NCI-H510A (cell line): ENCODE measurements at regions not wholly inside any gene's neighbourhood (a gene's known extent, or its start where the extent isn't known, plus 50 kb on each side); places are given as distances from the start of the nearest gene placed in this dataset.

Source experiments
- DNase-seq: peaks from one replicate; lab custom pipeline; 2025; lab: John Stamatoyannopoulos, UW

GRCh38 chr5:96245140-96246091, 187.6 kb downstream of the PCSK1 start:
- DNase-seq = no peak

GRCh38 chr5:96244696-96245095, 188.4 kb downstream of the PCSK1 start:
- DNase-seq = no peak

- DNase-seq = no peak
These were observed 189.2 kb downstream of the PCSK1 start for GRCh38 chr5:96243862-96244261.

GRCh38 chr5:96243203-96243602, 189.8 kb downstream of the PCSK1 start:
- no peak for DNase-seq

- DNase-seq = no peak
These were observed 190.5 kb downstream of the PCSK1 start for GRCh38 chr5:96242571-96242970.

- no peak for DNase-seq
These were observed 196.2 kb downstream of the PCSK1 start for GRCh38 chr5:96236831-96237230.

- DNase-seq = no peak
These were observed 197.0 kb downstream of the PCSK1 start for GRCh38 chr5:96236051-96236450.

- no peak for DNase-seq
These were observed 197.8 kb downstream of the PCSK1 start for GRCh38 chr5:96235008-96235910.

DNA sequence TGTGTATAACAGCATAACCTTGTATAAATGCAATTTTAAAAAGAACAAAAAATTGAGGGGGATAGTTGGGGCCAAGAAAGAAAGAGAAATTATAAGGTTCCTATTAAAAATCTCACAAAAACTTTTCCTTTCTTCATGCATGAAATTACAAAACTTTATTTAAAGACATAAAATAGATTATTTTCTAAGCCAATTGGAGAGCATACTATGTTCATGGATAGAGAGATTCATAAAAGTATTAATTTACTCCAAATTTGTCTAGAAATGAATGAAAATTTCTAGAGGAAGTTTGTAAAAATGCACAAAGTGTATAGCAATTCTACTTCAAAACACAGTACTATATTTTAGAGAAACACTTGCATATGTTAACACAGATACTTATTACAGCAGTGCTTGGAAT, 200.4 kb downstream of the PCSK1 start:
- no peak for DNase-seq

DNA sequence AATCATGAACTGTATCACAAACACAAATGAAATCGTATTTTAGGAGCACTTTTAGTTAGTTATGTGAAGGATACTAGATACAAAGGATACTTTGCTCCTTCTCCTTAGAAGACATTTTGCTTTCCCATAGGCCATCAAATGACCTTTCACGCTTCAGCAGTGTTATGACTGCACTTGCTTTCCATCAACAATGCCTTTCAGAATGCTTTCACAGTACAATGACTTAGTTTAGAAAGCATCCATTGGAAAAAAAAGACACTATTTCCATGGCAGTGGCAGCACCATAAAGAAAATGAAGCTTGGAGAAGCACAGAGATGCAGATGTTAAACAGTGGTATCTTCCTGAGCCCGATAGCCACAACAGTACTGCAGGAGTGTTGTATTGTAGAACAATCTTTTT, 203.9 kb downstream of the PCSK1 start:
- no peak for DNase-seq

DNA sequence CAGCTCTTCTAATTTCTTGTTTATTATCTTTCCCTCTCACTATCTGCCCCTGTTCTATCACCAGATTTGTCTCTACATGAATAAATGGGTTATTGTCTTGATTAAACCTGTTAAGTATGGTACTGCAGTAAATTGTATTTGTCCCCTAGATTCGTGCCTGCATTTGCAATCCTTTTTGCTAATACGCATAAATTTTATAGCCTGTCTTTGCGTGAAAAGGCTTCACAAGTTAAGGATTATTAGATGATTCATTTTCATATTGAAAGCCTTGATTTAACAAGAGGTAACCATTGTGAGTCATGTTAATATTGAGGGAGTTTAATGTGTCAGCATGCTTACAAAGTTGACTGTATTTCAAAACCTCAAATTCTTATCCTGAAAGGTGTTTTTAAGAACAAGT, 204.6 kb downstream of the PCSK1 start:
- no peak for DNase-seq

- DNase-seq = no peak
These were observed 205.1 kb downstream of the PCSK1 start for GRCh38 chr5:96227957-96228356.

- no peak for DNase-seq
These were observed 206.0 kb downstream of the PCSK1 start for GRCh38 chr5:96226941-96227552.

DNA sequence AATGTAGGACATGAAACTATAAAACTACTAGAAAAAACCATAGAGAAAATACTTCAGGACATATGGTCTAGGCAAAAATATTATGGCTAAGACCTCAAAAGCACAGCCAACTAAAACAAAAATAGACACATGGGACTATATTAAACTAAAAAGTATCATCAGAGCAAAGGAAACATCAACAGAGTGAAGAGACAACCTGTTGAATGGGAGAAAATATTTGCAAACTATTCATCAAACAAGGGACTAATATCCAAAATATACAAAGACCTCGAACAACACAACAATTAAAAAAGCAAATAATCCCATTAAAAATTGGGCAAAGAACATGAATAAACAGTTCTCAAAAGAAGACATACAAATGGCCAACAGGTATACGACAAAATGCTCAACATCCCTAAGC, 210.9 kb downstream of the PCSK1 start:
- no peak for DNase-seq

- no peak for DNase-seq
These were observed 212.2 kb downstream of the PCSK1 start for GRCh38 chr5:96220610-96221390.

GRCh38 chr5:96219580-96220281, 213.3 kb downstream of the PCSK1 start:
- DNase-seq = no peak

- no peak for DNase-seq
These were observed 214.4 kb downstream of the PCSK1 start for GRCh38 chr5:96218653-96219052.

DNA sequence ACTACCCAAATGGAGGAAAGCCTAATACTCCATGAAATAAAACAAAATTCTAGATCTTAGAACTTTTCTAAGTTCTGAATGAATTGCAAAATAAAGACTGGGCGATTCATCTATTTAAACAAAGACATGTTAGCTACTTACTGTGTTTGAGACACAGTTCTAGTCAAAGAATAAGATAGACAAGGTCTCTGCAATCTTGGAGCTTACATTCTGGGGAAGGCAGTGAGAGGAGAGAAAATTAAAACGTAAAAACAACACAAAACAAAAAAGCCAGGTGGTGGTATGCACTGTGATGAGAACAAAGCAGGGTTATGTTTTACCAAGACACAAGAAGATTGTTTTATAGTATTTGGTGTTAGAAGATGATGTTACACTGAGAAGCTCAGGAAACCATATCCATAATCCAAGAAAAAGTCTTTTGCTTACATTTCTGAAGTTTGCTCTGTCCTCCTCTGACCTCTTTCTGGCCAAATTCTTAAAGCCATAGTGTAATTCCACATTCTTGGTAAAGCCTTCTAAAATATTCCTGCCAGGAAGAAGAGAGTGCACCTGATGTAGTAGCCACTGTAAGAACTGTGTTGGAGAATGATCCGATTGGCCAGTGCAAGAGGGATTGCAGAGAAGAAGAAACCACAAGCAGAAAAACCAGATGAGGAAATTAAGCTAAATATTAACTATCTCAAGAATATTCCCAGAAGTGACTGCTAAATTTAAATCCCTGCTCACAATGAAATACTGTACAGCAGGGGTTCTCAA, 218.4 kb downstream of the PCSK1 start:
- DNase-seq = no peak

DNA sequence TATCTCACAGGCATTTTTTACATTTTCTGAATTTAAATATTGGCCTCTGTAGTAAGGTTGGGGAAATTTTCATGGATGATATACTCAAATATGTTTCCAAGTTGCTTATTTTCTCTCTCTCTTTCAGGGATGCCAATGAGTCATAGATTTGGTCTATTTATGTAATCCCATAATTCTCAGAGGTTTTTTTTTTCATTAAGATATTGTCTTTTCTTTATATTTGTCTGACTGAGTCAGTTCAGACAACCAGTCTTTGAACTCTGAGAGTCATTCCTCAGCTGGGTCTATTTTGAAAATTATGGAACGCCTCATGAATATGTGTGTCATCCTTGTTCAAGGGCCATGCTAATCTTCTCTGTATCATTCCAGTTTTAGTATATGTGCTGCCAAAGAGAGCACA, 223.2 kb downstream of the PCSK1 start:
- no peak for DNase-seq

- DNase-seq = no peak
These were observed 225.6 kb downstream of the PCSK1 start for GRCh38 chr5:96207420-96207819.
